Activated CD4-positive, alpha-beta T cell treated with anti-CD3 and anti-CD28 coated beads for 4 hours (primary cell): ENCODE measurements at regions not wholly inside any gene's neighbourhood (a gene's known extent, or its start where the extent isn't known, plus 50 kb on each side); places are given as distances from the start of the nearest gene placed in this dataset.
"Not testable (repeated sequence)": the region's sequence is repeated elsewhere in the genome, so short reads cannot be mapped to it uniquely, and the experiment has no call there.

Source experiments
- DNase-seq, 2 donors: peaks; one replicate each; pipeline ENCODE4 v3.0.0-alpha.2; 2020

DNA sequence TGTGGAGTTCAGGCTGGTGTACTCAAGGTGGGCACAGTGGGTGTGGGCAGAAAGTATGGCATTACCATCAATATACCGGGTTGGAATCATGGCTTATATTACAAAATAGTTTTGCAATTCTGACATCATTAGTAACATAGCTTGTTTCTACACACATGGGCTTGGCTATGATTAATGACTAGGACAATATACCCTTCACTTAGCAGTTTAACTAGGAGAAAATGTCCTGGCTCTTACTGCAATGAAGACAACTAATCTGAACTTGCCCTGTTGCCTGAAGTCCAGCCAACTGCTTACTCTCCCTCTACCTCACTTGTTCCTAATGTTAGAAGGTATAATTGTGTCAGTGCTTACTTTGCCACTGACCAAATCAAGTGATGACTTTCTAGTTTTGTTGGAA, 612.5 kb downstream of the EFNA5 start:
- DNase-seq = no peak

DNA sequence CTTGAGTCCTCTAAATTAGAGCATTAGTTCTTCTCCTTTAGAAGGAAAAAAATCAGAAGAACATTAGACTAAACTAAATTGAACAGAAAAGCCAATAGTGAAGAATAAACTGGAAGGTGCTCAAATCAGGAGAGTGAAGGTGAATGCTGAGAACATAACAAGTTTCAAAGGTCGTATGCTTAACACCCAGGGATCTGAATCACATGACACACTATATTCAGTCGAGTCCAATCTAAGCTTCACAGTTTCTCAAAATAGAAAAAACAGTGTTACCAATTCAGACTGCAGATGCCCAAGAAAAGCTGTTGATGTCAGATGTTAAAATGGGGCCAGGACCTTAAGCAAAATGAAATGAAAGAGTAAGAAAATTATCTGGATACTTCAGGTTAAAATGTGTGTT, 614.5 kb downstream of the EFNA5 start:
- DNase-seq = no peak

DNA sequence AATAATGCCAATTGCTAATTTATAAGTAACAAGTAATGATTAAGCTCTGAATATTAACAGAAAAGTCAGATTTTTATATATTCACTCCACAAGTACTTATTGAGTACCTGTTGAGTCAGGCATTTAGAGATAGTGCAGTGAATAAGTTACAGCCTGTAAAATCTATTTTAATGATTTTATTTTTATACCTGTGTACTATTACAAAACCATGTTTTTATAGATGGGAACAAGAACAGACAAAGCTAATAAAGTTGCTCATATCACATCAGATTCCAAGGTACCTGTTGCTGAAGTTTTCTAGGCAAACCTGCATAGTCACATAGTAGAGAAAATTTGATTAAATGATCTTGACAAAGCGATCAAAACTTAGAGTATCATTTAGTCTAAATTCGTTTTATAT, 623.7 kb downstream of the EFNA5 start:
- no peak for DNase-seq

DNA sequence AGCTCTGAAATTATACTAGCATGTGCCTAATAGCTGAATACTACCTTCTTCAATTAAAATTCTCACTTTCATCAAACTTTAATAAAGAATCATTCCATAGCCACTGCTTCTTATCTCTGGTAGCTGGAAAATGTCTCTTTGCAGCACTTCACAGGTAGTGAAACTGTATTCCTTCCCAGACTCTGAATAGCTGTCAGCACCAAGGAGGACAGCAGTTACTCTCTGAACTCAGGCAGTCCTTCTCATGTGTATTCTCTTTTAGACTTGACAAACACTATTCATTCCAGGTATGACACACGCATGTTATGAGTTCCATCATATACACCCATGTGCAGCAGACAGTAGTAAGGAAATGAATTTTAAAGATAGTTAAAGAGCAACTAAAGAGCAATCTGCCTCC, 627.1 kb downstream of the EFNA5 start:
- no peak for DNase-seq

GRCh38 chr5:107040907-107041306, 629.8 kb downstream of the EFNA5 start:
- no peak for DNase-seq

GRCh38 chr5:107032629-107033028, 638.1 kb downstream of the EFNA5 start:
- no peak for DNase-seq

DNA sequence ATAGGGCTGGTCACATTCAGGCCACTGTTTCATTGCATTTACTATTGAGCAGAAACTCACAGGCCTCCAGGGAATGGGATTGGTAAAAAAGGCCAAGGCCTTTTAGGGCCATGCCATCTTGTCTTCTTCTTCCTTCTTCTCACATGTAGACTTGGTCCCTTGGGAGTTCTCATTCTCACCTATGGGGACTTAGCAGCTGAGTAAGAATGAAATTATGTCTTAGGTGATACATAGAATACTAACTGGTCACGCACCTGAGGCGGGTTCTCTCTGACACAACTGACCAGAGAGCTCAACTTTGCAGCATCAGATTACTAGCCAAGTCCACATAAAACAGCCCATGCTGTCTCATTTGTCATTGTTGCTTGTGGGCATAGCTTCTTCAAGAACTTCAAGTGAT, 641.8 kb downstream of the EFNA5 start:
- DNase-seq = no peak

- DNase-seq = no peak
These were observed 644.8 kb downstream of the EFNA5 start for GRCh38 chr5:107025712-107026497.

DNA sequence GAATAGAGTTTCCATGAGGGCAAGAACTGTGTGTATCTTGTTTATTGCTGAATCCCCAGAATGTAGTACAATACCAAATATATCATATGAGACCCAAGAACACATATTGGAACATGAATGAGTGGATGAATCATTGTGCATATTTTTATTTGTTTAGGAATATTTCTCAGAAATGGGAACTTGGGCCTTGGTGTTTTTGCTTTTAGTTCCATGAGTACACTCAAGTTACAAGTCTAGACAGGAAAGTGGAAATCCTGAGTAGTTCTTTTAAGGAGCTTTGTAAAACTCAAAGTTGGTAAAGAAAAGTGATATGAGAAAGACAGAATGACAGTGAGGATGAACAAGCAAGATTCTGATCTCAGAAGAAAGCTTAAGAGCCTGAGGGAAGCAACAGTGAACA, 647.0 kb downstream of the EFNA5 start:
- no peak for DNase-seq

DNA sequence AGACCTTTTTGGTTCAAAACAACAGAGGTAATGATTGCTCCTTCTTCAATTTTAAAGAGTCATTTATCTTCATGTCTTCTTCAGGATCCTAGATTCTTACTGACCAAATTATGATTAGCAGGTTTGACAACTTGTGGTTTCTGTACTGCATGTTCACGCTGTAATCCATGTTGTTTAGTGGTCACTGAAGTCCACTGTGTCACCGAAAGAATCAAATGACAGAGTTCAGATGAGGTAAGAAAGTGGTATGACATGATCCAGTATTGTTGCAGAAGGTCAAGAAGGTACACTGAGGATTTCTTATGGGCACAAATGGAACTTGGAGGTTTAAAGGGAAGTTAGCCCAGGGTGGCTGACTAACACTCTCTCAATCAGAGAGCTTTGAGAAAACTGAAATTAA, 649.2 kb downstream of the EFNA5 start:
- DNase-seq = no peak

GRCh38 chr5:107020626-107021025, 650.1 kb downstream of the EFNA5 start:
- no peak for DNase-seq

GRCh38 chr5:107017616-107018015, 653.1 kb downstream of the EFNA5 start:
- no peak for DNase-seq

GRCh38 chr5:107012371-107012770, 658.4 kb downstream of the EFNA5 start:
- no peak for DNase-seq

GRCh38 chr5:107011605-107012004, 659.1 kb downstream of the EFNA5 start:
- DNase-seq = no peak

GRCh38 chr5:107010060-107010459, 660.7 kb downstream of the EFNA5 start:
- no peak for DNase-seq

DNA sequence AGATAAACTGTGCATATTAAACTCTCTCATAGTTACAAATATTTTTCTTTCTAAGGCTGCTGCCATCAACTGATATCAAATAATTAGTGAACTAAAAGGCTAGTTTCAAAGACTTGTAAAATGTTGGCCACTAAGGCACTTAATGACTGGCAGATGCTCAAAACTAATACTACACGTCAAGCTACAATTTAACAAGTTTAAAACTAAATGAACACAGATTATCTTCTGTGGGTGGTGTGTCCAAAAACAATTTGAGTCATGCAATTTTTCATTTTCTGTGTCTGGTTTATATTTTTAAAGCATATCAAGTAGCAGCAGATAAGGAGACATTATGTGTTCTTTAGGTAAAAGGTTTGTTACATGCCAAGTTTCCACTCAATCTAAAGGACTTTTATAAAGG, 665.1 kb downstream of the EFNA5 start:
- DNase-seq = no peak

GRCh38 chr5:107005161-107005560, 665.6 kb downstream of the EFNA5 start:
- DNase-seq = no peak

- no peak for DNase-seq
These were observed 668.6 kb downstream of the EFNA5 start for GRCh38 chr5:107002115-107002514.

DNA sequence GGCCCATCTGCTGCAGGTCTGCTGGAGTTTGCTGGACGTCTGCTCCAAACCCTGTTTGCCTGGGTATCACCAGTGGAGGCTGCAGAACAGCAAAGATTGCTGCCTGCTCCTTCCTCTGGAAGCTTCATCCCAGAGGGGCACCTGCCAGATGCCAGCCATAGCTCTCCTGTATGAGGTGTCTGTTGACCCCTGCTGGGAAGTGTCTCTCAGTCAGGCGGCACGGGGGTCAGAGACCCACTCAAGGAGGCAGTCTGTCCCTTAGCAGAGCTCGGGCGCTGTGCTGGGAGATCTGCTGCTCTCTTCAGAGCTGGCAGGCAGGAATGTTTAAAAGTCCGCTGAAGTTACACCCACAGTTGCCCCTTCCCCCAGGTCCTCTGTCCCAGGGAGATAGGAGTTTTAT, 671.2 kb downstream of the EFNA5 start:
- DNase-seq = not testable (repeated sequence)

DNA sequence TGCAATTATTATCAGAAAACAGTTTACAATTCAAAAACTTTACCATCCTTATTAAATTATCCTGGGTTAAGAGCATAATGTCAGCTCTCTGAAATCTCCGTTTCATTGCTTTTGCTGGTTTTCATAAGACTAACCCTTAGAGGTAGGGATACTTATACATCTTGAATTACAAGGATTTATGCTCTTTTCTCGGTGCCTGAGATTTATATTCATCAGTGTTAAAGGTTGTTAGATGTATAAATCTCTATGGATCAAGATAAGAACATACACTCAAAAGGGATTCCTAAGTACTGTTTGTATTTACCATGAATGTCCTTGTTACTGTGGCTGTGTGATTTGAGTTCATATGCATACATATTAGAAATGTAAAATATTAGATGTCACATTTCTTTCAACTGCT, 684.7 kb downstream of the EFNA5 start:
- no peak for DNase-seq

DNA sequence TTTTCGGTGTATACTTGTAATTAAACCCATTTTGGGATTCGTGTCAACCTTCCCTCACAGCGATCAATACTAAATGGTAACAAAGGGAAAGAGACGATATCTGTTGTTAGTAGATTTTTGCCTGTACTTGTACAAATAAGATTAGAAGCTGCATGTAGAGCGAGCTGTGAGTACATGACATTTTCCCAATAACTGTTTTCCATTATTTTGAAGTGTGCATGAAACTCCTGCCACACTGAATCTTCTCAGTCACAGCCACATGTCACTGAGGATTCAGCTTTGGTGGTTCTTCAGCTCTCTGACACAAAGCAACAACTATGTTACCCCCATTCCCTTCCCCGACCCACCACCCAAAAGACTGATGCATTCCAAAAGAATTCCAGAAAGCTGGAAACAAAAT, 685.6 kb downstream of the EFNA5 start:
- no peak for DNase-seq

- not testable (repeated sequence) for DNase-seq
These were observed 691.6 kb downstream of the EFNA5 start for GRCh38 chr5:106979178-106979577.

- DNase-seq = not testable (repeated sequence)
These were observed 692.1 kb downstream of the EFNA5 start for GRCh38 chr5:106978582-106979165.

DNA sequence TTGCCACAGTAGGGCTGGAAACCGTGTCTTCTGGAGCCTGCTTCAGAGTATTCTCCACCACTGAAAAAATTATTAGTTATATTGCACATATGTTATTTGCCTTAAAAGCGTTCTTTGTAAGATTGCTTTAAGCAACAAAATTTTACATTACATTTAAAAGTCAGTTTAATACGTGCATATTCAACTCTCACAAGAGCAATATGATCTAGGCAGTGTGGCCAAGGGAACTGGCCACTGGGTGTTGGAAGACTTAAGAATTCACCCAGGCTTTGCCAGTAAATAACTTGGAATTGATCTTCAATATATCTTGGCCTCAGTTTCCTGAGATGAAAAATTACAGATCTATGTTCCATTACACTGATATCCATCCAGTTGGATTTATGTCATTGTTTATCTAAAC, 694.4 kb downstream of the EFNA5 start:
- no peak for DNase-seq

GRCh38 chr5:106974272-106974671, 696.5 kb downstream of the EFNA5 start:
- DNase-seq = no peak
